NCI-H146 (cell line): ENCODE measurements at regions not wholly inside any gene's neighbourhood (a gene's known extent, or its start where the extent isn't known, plus 50 kb on each side); places are given as distances from the start of the nearest gene placed in this dataset.

Experiments
- DNase-seq: peaks from one replicate; lab custom pipeline; 2025; lab: John Stamatoyannopoulos, UW

- DNase-seq, result no peak
These were observed 392.9 kb downstream of the NUAK1 start for GRCh38 chr12:105745811-105746210.

GRCh38 chr12:105748806-105749600, 389.8 kb downstream of the NUAK1 start:
- no peak for DNase-seq

GRCh38 chr12:105750096-105750495, 388.7 kb downstream of the NUAK1 start:
- DNase-seq, result no peak

GRCh38 chr12:105754313-105754712, 384.4 kb downstream of the NUAK1 start:
- DNase-seq, result no peak

- no peak for DNase-seq
These were observed 381.8 kb downstream of the NUAK1 start for GRCh38 chr12:105756961-105757360.

GRCh38 chr12:105759149-105759548, 379.6 kb downstream of the NUAK1 start:
- no peak for DNase-seq

- DNase-seq, result no peak
These were observed 377.7 kb downstream of the NUAK1 start for GRCh38 chr12:105761075-105761474.

- no peak for DNase-seq
These were observed 374.4 kb downstream of the NUAK1 start for GRCh38 chr12:105764216-105764835.

- DNase-seq, result no peak
These were observed 373.4 kb downstream of the NUAK1 start for GRCh38 chr12:105765053-105766014.

GRCh38 chr12:105766029-105766428, 372.7 kb downstream of the NUAK1 start:
- DNase-seq, result no peak

GRCh38 chr12:105769486-105769885, 369.3 kb downstream of the NUAK1 start:
- no peak for DNase-seq

- no peak for DNase-seq
These were observed 365.3 kb downstream of the NUAK1 start for GRCh38 chr12:105773471-105773870.

GRCh38 chr12:105774037-105774436, 364.7 kb downstream of the NUAK1 start:
- no peak for DNase-seq

GRCh38 chr12:105775343-105775742, 363.4 kb downstream of the NUAK1 start:
- no peak for DNase-seq

- DNase-seq, result no peak
These were observed 354.5 kb downstream of the NUAK1 start for GRCh38 chr12:105783983-105784947.

GRCh38 chr12:105793421-105793820, 345.3 kb downstream of the NUAK1 start:
- DNase-seq, result no peak

GRCh38 chr12:105798256-105798845, 340.4 kb downstream of the NUAK1 start:
- DNase-seq, result no peak

- DNase-seq, result no peak
These were observed 339.7 kb downstream of the NUAK1 start for GRCh38 chr12:105799103-105799502.

GRCh38 chr12:105801351-105801750, 337.4 kb downstream of the NUAK1 start:
- DNase-seq, result no peak

GRCh38 chr12:105803292-105803691, 335.5 kb downstream of the NUAK1 start:
- no peak for DNase-seq
